ENCODE measurements at regions not wholly inside any gene's neighbourhood (a gene's known extent, or its start where the extent isn't known, plus 50 kb on each side); places are given as distances from the start of the nearest gene placed in this dataset.

DNA sequence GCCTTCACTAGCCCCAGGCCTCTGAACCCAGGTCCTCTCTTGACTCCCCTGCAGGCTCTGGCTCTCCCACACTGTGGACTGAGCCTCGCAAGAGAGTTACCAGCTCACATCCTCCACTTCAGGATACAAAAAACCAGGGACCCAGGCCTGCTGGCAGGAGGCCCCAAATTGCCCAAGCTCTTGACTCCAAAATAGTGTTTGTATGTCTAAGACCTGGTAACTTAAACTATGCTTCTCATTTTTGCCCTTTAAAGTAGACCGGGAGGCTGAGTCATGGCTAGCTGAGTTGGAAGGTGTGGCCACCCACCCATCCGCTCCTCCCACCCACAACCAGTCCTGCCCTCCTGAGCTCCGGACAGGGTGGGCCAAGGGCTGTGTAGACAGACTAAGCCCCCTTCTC is 250.0 kb downstream of the SOX9 start:
- TF ChIP-seq POLR2A (IDR thresholded peaks at IDR 0.05) = no peak
- TF ChIP-seq, protein P1, sequence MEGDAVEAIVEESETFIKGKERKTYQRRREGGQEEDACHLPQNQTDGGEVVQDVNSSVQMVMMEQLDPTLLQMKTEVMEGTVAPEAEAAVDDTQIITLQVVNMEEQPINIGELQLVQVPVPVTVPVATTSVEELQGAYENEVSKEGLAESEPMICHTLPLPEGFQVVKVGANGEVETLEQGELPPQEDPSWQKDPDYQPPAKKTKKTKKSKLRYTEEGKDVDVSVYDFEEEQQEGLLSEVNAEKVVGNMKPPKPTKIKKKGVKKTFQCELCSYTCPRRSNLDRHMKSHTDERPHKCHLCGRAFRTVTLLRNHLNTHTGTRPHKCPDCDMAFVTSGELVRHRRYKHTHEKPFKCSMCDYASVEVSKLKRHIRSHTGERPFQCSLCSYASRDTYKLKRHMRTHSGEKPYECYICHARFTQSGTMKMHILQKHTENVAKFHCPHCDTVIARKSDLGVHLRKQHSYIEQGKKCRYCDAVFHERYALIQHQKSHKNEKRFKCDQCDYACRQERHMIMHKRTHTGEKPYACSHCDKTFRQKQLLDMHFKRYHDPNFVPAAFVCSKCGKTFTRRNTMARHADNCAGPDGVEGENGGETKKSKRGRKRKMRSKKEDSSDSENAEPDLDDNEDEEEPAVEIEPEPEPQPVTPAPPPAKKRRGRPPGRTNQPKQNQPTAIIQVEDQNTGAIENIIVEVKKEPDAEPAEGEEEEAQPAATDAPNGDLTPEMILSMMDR (IDR thresholded peaks at IDR 0.05) = no peak

Data from ovary (tissue), 3 donors.